Stimulated activated CD4-positive, alpha-beta T cell treated with anti-CD3 and anti-CD28 coated beads, Interleukin-1b, Interleukin-23, amount 100 ng/mL, for 24 hours (primary cell): ENCODE measurements at regions not wholly inside any gene's neighbourhood (a gene's known extent, or its start where the extent isn't known, plus 50 kb on each side); places are given as distances from the start of the nearest gene placed in this dataset.

Experiments used
- DNase-seq, 4 experiments: peaks; one replicate each; pipeline ENCODE4 v3.0.0-alpha.2; 2020; ENCODE audit warnings: low read depth in 4 of 4, low spot score in 1 of 4

DNA sequence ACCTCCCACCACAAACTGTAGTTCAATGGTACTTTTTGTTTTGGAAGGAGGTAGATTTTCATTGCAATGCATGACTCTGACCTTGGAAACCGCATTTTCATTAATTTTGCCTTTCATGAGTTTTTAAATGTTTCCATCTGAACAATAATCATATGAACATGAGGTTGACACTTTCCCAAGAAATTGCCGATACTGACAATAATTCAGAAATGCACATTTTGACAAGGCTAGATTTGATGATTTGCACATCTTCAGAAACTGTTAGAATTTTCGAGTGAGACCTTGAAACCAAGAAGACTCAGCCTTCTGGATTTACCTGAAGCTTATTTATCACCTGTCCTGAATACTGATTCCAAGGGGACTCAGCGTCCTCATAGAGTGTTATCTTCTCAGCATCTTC, 93.8 kb upstream of the NTRK2 start:
- no peak for DNase-seq

DNA sequence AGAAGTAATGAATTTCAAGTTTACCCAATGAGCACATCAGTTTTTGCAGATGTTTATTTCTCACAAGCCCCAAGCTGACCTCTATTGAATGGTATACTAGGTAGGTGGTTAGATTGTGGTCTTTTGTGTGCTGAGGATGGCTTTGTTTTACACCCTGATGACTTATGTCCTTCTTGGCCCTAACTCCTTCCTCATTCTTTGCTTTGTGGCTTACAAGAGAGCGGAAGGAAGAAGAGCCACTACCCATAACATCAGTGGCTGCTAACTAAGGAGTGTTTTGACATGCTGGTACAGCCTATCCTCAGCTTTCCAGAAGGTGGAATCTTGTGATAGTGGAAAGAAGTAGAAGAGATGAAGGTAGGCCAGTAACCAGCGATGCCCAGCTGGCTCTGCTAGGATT, 85.7 kb upstream of the NTRK2 start:
- DNase-seq = no peak

GRCh38 chr9:84586662-84587061, 82.9 kb upstream of the NTRK2 start:
- no peak for DNase-seq

GRCh38 chr9:84587153-84587552, 82.4 kb upstream of the NTRK2 start:
- DNase-seq = no peak

DNA sequence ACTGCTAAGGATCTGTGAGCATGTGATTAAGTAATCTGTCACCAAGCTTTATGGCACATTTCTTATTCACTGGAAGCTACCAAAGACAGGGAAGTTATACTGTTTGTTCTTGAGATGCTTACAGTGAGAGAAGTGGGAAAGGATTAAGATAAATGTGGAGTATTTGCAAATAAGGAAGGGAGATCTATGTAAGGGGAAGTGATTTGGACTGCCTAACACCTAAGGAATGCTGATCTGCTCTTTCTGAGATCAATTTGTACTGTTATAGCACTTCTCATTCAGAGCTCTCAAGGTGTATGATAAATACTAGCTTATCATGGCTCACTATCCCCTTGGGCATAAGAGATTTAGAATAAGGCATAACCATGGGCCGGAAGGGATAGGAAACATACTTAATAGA, 80.0 kb upstream of the NTRK2 start:
- DNase-seq = no peak

DNA sequence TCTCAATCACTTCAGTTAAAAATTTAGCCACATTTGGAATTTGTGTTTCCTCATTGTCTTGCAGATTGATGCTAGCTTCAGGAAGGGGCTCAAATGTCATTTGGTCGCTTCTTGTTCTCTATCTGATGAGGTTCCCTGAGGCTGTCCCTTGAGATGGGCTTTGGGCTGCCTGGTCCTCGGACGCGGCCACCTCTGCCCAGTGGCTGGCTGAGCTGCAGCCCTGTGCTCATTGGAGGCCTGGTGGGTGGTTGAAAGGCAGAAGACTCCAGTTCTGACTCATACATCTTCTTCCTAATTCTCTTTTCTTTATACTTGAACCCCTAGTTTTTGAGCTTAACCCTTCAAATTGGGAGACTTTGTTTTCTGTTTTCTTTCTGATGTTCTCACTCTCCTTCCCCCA, 78.8 kb upstream of the NTRK2 start:
- no peak for DNase-seq

- no peak for DNase-seq
Measured at GRCh38 chr9:84592918-84593317, 76.6 kb upstream of the NTRK2 start.

DNA sequence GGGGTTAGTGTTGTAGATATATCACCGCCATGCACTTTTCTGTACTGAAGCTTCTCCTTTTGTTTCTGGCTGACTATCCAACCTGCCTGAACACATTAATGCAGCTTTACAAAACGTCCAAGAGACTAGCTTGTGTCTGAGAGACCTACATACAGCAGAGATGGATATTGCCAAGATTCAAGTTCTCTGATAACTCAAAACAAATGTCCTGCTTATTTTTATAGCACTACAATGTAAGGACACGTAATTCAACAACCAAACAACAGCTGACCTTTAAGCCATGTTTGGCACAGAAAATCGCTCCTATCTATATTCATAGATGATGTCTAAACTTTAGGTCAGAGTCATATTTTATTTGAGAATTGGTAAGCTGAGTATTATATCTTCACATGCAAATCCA, 76.2 kb upstream of the NTRK2 start:
- DNase-seq = no peak

DNA sequence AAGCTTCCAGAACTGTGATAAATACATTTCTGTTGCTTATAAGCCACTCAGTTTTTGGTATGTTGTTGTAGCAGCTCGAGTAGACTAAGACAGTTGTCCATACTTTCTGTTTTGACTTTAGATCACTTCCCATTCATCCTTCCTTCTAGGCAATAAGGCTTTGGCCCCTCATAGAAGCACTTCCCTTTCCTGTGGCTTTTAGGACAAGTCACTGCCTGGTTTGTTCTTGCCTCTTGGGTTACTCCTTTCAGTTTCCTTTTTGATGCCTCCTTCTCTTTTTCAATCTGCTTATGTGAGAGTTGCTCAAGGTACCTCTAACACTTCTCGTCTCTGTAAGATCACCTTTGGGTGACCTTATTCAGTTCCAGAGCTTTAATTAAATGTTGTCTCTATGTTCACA, 72.4 kb upstream of the NTRK2 start:
- DNase-seq = no peak

DNA sequence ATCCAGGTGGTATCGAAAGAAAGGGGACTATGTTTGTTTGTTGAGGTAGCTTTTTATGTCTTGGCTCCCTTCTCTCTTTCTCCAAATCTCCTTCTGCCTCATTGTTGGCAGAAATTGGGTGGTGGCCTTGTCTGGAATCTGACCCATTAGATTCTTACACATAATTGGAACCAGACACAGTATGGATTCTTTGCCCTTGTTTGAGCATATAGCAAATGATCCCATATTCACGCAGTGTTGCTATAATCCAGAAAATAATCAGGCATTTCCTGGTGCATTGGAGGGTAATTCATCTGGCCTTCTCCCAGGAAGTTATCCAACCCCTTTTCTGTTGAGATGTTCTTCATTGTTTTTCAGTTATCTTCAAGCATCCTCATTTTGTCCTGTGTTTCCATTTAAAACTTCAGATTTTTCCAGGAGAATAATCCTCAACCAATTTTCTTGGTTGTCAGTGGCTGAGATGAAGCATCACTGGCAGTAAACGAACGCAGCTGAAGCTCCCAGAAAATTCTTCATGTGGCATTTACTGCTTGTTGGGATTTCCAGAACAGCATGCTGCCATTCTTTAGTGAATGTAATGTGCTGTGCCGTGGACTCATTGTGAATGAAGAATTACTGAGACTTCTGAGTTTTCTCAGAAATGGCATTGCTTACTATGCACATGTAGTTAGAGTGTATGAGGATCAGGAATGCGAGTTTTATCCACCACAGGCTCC, 70.5 kb upstream of the NTRK2 start:
- DNase-seq = no peak

- DNase-seq = no peak
Measured at GRCh38 chr9:84600739-84601138, 68.8 kb upstream of the NTRK2 start.

DNA sequence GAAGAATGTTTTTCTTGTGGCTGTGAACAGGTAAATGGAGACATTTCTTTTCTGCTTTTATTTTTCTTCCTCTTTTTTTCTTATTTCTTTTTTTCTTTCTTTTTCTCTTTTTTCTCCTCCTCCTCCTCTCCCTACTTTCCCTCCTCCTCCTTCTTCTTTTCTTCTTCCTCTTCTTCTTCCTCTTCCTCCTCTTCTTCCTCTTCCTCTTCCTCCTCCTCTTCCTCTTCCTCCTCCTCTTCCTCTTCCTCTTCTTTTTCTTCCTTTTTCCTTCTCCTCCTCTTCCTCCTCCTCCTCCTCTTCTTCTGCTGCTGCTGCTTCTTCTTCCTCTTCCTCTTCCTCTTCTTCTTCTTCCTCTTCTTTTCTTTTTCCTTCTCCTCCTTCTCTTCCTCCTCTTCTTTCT, 65.3 kb upstream of the NTRK2 start:
- no peak for DNase-seq

GRCh38 chr9:84609779-84610178, 59.8 kb upstream of the NTRK2 start:
- no peak for DNase-seq

DNA sequence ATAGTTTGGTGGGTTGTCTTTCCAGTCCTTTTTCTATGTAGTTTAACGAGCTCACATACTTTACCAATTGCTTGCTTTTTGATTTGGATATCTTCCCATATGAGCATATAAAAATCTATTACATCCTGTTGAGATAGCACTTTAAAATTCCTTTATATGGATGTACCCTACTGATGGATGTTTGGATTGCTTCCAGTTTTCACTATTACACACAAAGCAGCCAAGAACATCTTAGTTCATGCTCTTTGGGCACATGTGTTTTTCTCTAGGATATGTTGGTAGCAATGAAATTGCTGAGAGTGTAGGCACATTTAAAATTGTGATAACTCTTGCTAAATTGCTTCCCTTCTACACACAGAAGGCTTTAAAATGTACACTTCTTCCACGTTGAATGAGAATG, 56.1 kb upstream of the NTRK2 start:
- no peak for DNase-seq

GRCh38 chr9:84615544-84615943, 54.0 kb upstream of the NTRK2 start:
- no peak for DNase-seq

GRCh38 chr9:84617411-84618029, 52.0 kb upstream of the NTRK2 start:
- no peak for DNase-seq
